ENCODE measurements at regions not wholly inside any gene's neighbourhood (a gene's known extent, or its start where the extent isn't known, plus 50 kb on each side); places are given as distances from the start of the nearest gene placed in this dataset.
A peak's percentile ranks its signal among the peaks of the same experiment; 100 is the strongest.

GRCh38 chr12:126998031-126998430 is 1268.9 kb upstream of the TMEM132C start:
- H3K27me3 ChIP-seq (replicated peaks in 2 of 5; ENCODE audit: control insufficient read depth in 4 of 5, insufficient read depth in 5 of 5, low read length in 4 of 5): peaks cover 0 to 5% (median 0%) of the 10 kb centered on the region in 5 experiments
- no peak overlapping the region for H3K27ac ChIP-seq (ENCODE audit: insufficient read depth in 1 of 2, low read depth in 1 of 2, low read length in 2 of 2, poor library complexity in 1 of 2, severe bottlenecking in 2 of 2)
- no peaks in the 10 kb centered on the region for H3K4me1 ChIP-seq (ENCODE audit: control extremely low read depth in 1 of 4, control insufficient read depth in 4 of 4, insufficient read depth in 4 of 4, low read length in 3 of 4)
- DNase-seq: no peak
- no peaks in the 10 kb centered on the region for H3K36me3 ChIP-seq (ENCODE audit: control insufficient read depth in 4 of 4, insufficient read depth in 4 of 4, low read length in 3 of 4)
- POLR2A ChIA-PET: no interaction called here
- no peak overlapping the region for H3K4me3 ChIP-seq (ENCODE audit: control insufficient read depth in 1 of 7, extremely low read depth in 1 of 7, insufficient read depth in 4 of 7, low read depth in 2 of 7, low read length in 6 of 7)
- 100% methylated on average over 4 of the region's 4 CpGs for WGBS (ENCODE audit: insufficient coverage)
- peaks cover 0 to 1% (median 0%) of the 10 kb centered on the region in 5 experiments for H3K9me3 ChIP-seq (ENCODE audit: control extremely low read depth in 1 of 5, control insufficient read depth in 4 of 5, insufficient read depth in 2 of 5, low read depth in 1 of 5, low read length in 4 of 5)
- CTCF ChIA-PET: no interaction called here

GRCh38 chr12:126998747-126999285 is 1268.2 kb upstream of the TMEM132C start:
- Histone ChIP-seq H3K27ac (ENCODE audit: insufficient read depth in 1 of 2, low read depth in 1 of 2, low read length in 2 of 2, poor library complexity in 1 of 2, severe bottlenecking in 2 of 2) (no peak overlapping the region), H3K4me3 (ENCODE audit: control insufficient read depth in 1 of 7, extremely low read depth in 1 of 7, insufficient read depth in 4 of 7, low read depth in 2 of 7, low read length in 6 of 7) (no peak overlapping the region), H3K27me3 (replicated peaks in 2 of 5; ENCODE audit: control insufficient read depth in 4 of 5, insufficient read depth in 5 of 5, low read length in 4 of 5) (peaks cover 0 to 5% (median 0%) of the 10 kb centered on the region in 5 experiments), H3K9me3 (ENCODE audit: control extremely low read depth in 1 of 5, control insufficient read depth in 4 of 5, insufficient read depth in 2 of 5, low read depth in 1 of 5, low read length in 4 of 5) (peaks cover 0 to 1% (median 0%) of the 10 kb centered on the region in 5 experiments), H3K4me1 (ENCODE audit: control extremely low read depth in 1 of 4, control insufficient read depth in 4 of 4, insufficient read depth in 4 of 4, low read length in 3 of 4) (no peaks in the 10 kb centered on the region), H3K36me3 (ENCODE audit: control insufficient read depth in 4 of 4, insufficient read depth in 4 of 4, low read length in 3 of 4) (no peaks in the 10 kb centered on the region)
- WGBS (ENCODE audit: insufficient coverage): 46% methylated on average over 4 of the region's 10 CpGs
- ChIA-PET POLR2A (no interaction called here), CTCF (no interaction called here)
- peak in 2 of 3 donors; percentile 20 to 32 for DNase-seq

GRCh38 chr12:126999352-126999751 is 1267.6 kb upstream of the TMEM132C start:
- POLR2A ChIA-PET: no interaction called here
- CTCF ChIA-PET: no interaction called here

GRCh38 chr12:127005406-127005805 is 1261.6 kb upstream of the TMEM132C start:
- POLR2A ChIA-PET: no interaction called here

More at GRCh38 chr12:126999352-126999751, 1267.6 kb upstream of the TMEM132C start:
- Histone ChIP-seq H3K9me3 (ENCODE audit: control extremely low read depth in 1 of 5, control insufficient read depth in 4 of 5, insufficient read depth in 2 of 5, low read depth in 1 of 5, low read length in 4 of 5) (peaks cover 0 to 1% (median 0%) of the 10 kb centered on the region in 5 experiments), H3K27me3 (replicated peaks in 2 of 5; ENCODE audit: control insufficient read depth in 4 of 5, insufficient read depth in 5 of 5, low read length in 4 of 5) (peaks cover 0 to 5% (median 0%) of the 10 kb centered on the region in 5 experiments), H3K4me3 (ENCODE audit: control insufficient read depth in 1 of 7, extremely low read depth in 1 of 7, insufficient read depth in 4 of 7, low read depth in 2 of 7, low read length in 6 of 7) (no peak overlapping the region), H3K36me3 (ENCODE audit: control insufficient read depth in 4 of 4, insufficient read depth in 4 of 4, low read length in 3 of 4) (no peaks in the 10 kb centered on the region), H3K27ac (ENCODE audit: insufficient read depth in 1 of 2, low read depth in 1 of 2, low read length in 2 of 2, poor library complexity in 1 of 2, severe bottlenecking in 2 of 2) (no peak overlapping the region), H3K4me1 (ENCODE audit: control extremely low read depth in 1 of 4, control insufficient read depth in 4 of 4, insufficient read depth in 4 of 4, low read length in 3 of 4) (no peaks in the 10 kb centered on the region)
- WGBS (ENCODE audit: insufficient coverage): 100% methylated on average over 5 of the region's 5 CpGs
- DNase-seq: no peak

GRCh38 chr12:127006972-127007371 is 1260.0 kb upstream of the TMEM132C start:
- H3K27me3 ChIP-seq (replicated peaks in 2 of 5; ENCODE audit: control insufficient read depth in 4 of 5, insufficient read depth in 5 of 5, low read length in 4 of 5): peaks cover 0 to 2% (median 0%) of the 10 kb centered on the region in 5 experiments
- H3K4me1 ChIP-seq (ENCODE audit: control extremely low read depth in 1 of 4, control insufficient read depth in 4 of 4, insufficient read depth in 4 of 4, low read length in 3 of 4): no peaks in the 10 kb centered on the region
- POLR2A ChIA-PET: no interaction called here
- 93% methylated on average over 7 of the region's 9 CpGs for WGBS (ENCODE audit: insufficient coverage)
- H3K27ac ChIP-seq (ENCODE audit: insufficient read depth in 1 of 2, low read depth in 1 of 2, low read length in 2 of 2, poor library complexity in 1 of 2, severe bottlenecking in 2 of 2): no peak overlapping the region
- CTCF ChIA-PET: interaction anchor here (0.5 kb wide), 1 partner anchor 1496 kb away, joined by 3 read pairs; no protein-coding TSS in a partner anchor
- no peaks in the 10 kb centered on the region for H3K36me3 ChIP-seq (ENCODE audit: control insufficient read depth in 4 of 4, insufficient read depth in 4 of 4, low read length in 3 of 4)
- H3K9me3 ChIP-seq (ENCODE audit: control extremely low read depth in 1 of 5, control insufficient read depth in 4 of 5, insufficient read depth in 2 of 5, low read depth in 1 of 5, low read length in 4 of 5): peaks cover 0 to 1% (median 0%) of the 10 kb centered on the region in 5 experiments
- no peak overlapping the region for H3K4me3 ChIP-seq (ENCODE audit: control insufficient read depth in 1 of 7, extremely low read depth in 1 of 7, insufficient read depth in 4 of 7, low read depth in 2 of 7, low read length in 6 of 7)
- no peak for DNase-seq

More at GRCh38 chr12:127005406-127005805, 1261.6 kb upstream of the TMEM132C start:
- H3K9me3 ChIP-seq (ENCODE audit: control extremely low read depth in 1 of 5, control insufficient read depth in 4 of 5, insufficient read depth in 2 of 5, low read depth in 1 of 5, low read length in 4 of 5): peaks cover 0 to 1% (median 0%) of the 10 kb centered on the region in 5 experiments
- no peak for DNase-seq
- H3K27me3 ChIP-seq (replicated peaks in 2 of 5; ENCODE audit: control insufficient read depth in 4 of 5, insufficient read depth in 5 of 5, low read length in 4 of 5): peaks cover 0 to 2% (median 0%) of the 10 kb centered on the region in 5 experiments
- no peaks in the 10 kb centered on the region for H3K4me1 ChIP-seq (ENCODE audit: control extremely low read depth in 1 of 4, control insufficient read depth in 4 of 4, insufficient read depth in 4 of 4, low read length in 3 of 4)
- no peaks in the 10 kb centered on the region for H3K36me3 ChIP-seq (ENCODE audit: control insufficient read depth in 4 of 4, insufficient read depth in 4 of 4, low read length in 3 of 4)
- WGBS (ENCODE audit: insufficient coverage): 100% methylated on average over 3 of the region's 3 CpGs
- CTCF ChIA-PET: no interaction called here
- no peak overlapping the region for H3K27ac ChIP-seq (ENCODE audit: insufficient read depth in 1 of 2, low read depth in 1 of 2, low read length in 2 of 2, poor library complexity in 1 of 2, severe bottlenecking in 2 of 2)
- H3K4me3 ChIP-seq (ENCODE audit: control insufficient read depth in 1 of 7, extremely low read depth in 1 of 7, insufficient read depth in 4 of 7, low read depth in 2 of 7, low read length in 6 of 7): no peak overlapping the region

GRCh38 chr12:127008755-127009403 is 1258.1 kb upstream of the TMEM132C start:
- Histone ChIP-seq H3K27ac (ENCODE audit: insufficient read depth in 1 of 2, low read depth in 1 of 2, low read length in 2 of 2, poor library complexity in 1 of 2, severe bottlenecking in 2 of 2) (no peak overlapping the region), H3K4me1 (ENCODE audit: control extremely low read depth in 1 of 4, control insufficient read depth in 4 of 4, insufficient read depth in 4 of 4, low read length in 3 of 4) (no peaks in the 10 kb centered on the region), H3K36me3 (ENCODE audit: control insufficient read depth in 4 of 4, insufficient read depth in 4 of 4, low read length in 3 of 4) (no peaks in the 10 kb centered on the region), H3K9me3 (ENCODE audit: control extremely low read depth in 1 of 5, control insufficient read depth in 4 of 5, insufficient read depth in 2 of 5, low read depth in 1 of 5, low read length in 4 of 5) (no peaks in the 10 kb centered on the region), H3K4me3 (ENCODE audit: control insufficient read depth in 1 of 7, extremely low read depth in 1 of 7, insufficient read depth in 4 of 7, low read depth in 2 of 7, low read length in 6 of 7) (no peak overlapping the region), H3K27me3 (replicated peaks in 2 of 5; ENCODE audit: control insufficient read depth in 4 of 5, insufficient read depth in 5 of 5, low read length in 4 of 5) (peaks cover 0 to 2% (median 0%) of the 10 kb centered on the region in 5 experiments)
- no peak for DNase-seq
- 90% methylated on average over 6 of the region's 10 CpGs for WGBS (ENCODE audit: insufficient coverage)
- ChIA-PET POLR2A (no interaction called here), CTCF (no interaction called here)

GRCh38 chr12:127012109-127012508 is 1254.9 kb upstream of the TMEM132C start:
- no peak for DNase-seq
- Histone ChIP-seq H3K27me3 (replicated peaks in 2 of 5; ENCODE audit: control insufficient read depth in 4 of 5, insufficient read depth in 5 of 5, low read length in 4 of 5) (peaks cover 0 to 2% (median 0%) of the 10 kb centered on the region in 5 experiments), H3K27ac (ENCODE audit: insufficient read depth in 1 of 2, low read depth in 1 of 2, low read length in 2 of 2, poor library complexity in 1 of 2, severe bottlenecking in 2 of 2) (no peak overlapping the region), H3K4me1 (ENCODE audit: control extremely low read depth in 1 of 4, control insufficient read depth in 4 of 4, insufficient read depth in 4 of 4, low read length in 3 of 4) (no peaks in the 10 kb centered on the region), H3K4me3 (ENCODE audit: control insufficient read depth in 1 of 7, extremely low read depth in 1 of 7, insufficient read depth in 4 of 7, low read depth in 2 of 7, low read length in 6 of 7) (no peak overlapping the region), H3K36me3 (ENCODE audit: control insufficient read depth in 4 of 4, insufficient read depth in 4 of 4, low read length in 3 of 4) (no peaks in the 10 kb centered on the region), H3K9me3 (ENCODE audit: control extremely low read depth in 1 of 5, control insufficient read depth in 4 of 5, insufficient read depth in 2 of 5, low read depth in 1 of 5, low read length in 4 of 5) (no peaks in the 10 kb centered on the region)
- 100% methylated on average over 3 of the region's 3 CpGs for WGBS (ENCODE audit: insufficient coverage)
- CTCF ChIA-PET: interaction anchor here (0.7 kb wide), 1 partner anchor 500 kb away, joined by 3 read pairs; no protein-coding TSS in a partner anchor
- POLR2A ChIA-PET: no interaction called here

Data from common myeloid progenitor, CD34-positive (primary cell).